ENCODE measurements at regions not wholly inside any gene's neighbourhood (a gene's known extent, or its start where the extent isn't known, plus 50 kb on each side); places are given as distances from the start of the nearest gene placed in this dataset.

DNA sequence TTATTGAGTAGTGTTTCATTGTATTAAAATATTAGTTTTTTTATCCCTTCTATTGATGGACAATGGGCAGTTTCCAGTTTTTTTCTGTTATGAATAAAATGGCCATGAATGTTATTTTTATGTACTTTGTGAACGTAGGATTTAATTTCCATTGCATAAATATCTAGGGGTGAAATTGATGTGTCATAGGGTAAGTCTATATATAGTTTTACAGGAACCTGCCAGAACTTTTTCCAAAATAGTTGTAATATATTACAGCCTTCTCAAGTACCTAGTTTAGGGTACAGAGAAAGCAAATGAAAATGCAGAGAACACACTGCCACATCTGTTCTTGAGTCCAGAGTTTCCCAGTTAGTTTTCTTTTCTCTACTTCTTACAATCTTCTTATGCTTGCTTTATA is 378.6 kb downstream of the MEIS1 start:
- CTCF ChIA-PET: interaction anchor here (0.8 kb wide), 1 partner anchor 235 kb away, joined by 3 read pairs; no protein-coding TSS in a partner anchor
- no peak overlapping the region for H3K4me3 Mint-ChIP-seq (ENCODE audit: unreplicated experiment)
- no peak for DNase-seq (ENCODE audit: unreplicated experiment)

DNA sequence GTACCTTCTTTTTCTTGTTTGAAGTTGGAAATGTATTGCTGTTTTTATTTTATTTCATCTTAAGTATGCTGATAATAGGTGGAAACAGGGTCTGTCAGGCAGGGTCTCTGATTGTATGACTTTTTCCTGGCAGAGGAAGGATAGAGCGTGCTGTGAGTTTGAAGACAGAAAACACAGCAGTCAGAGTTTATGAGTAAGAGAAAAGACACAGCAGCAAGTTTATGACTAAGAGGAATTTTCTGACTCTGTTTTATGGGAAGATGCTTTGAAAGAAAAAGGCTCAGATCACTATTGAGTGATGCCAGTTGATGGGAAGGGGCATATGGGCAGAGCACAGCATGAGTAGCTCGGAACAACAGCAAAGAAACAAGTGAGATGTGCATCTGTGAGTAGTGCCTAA is 379.1 kb downstream of the MEIS1 start:
- no peak overlapping the region for H3K27ac Mint-ChIP-seq (ENCODE audit: low read depth, unreplicated experiment)
- BruUV-seq (replicated peaks): no TSS peak
- H3K4me3 Mint-ChIP-seq (ENCODE audit: unreplicated experiment): no peak overlapping the region
- no peaks in the 10 kb centered on the region for H3K27me3 Mint-ChIP-seq (ENCODE audit: insufficient read depth, unreplicated experiment)
- no peak for DNase-seq (ENCODE audit: unreplicated experiment)
- H3K36me3 Mint-ChIP-seq (ENCODE audit: insufficient read depth, unreplicated experiment): no peaks in the 10 kb centered on the region
- TF ChIP-seq CTCF (IDR thresholded peaks at IDR 0.05; ENCODE audit: unreplicated experiment): no peak
- intact Hi-C loops (cut with micrococcal nuclease): no loop called here
- CTCF ChIA-PET: no interaction called here
- POLR2A ChIA-PET: no interaction called here
- H3K9me3 Mint-ChIP-seq (ENCODE audit: unreplicated experiment): peaks cover 5% of the 10 kb centered on the region
- peaks cover 10% of the 10 kb centered on the region for H3K4me1 Mint-ChIP-seq (ENCODE audit: insufficient read depth, unreplicated experiment)

More for the DNA sequence above, 378.6 kb downstream of the MEIS1 start:
- no TSS peak for BruUV-seq (replicated peaks)
- POLR2A ChIA-PET: interaction anchor here (0.8 kb wide), 1 partner anchor 10 kb away, joined by 3 read pairs; no protein-coding TSS in a partner anchor
- no peak overlapping the region for H3K27ac Mint-ChIP-seq (ENCODE audit: low read depth, unreplicated experiment)
- peaks cover 10% of the 10 kb centered on the region for H3K4me1 Mint-ChIP-seq (ENCODE audit: insufficient read depth, unreplicated experiment)
- H3K9me3 Mint-ChIP-seq (ENCODE audit: unreplicated experiment): no peaks in the 10 kb centered on the region
- no peaks in the 10 kb centered on the region for H3K27me3 Mint-ChIP-seq (ENCODE audit: insufficient read depth, unreplicated experiment)
- intact Hi-C loops (cut with micrococcal nuclease): no loop called here
- H3K36me3 Mint-ChIP-seq (ENCODE audit: insufficient read depth, unreplicated experiment): no peaks in the 10 kb centered on the region
- TF ChIP-seq CTCF (IDR thresholded peaks at IDR 0.05; ENCODE audit: unreplicated experiment): no peak

- H3K36me3 Mint-ChIP-seq (ENCODE audit: insufficient read depth, unreplicated experiment): no peaks in the 10 kb centered on the region
- intact Hi-C loops (cut with micrococcal nuclease): no loop called here
- H3K27me3 Mint-ChIP-seq (ENCODE audit: insufficient read depth, unreplicated experiment): no peaks in the 10 kb centered on the region
- H3K4me3 Mint-ChIP-seq (ENCODE audit: unreplicated experiment): no peak overlapping the region
- peaks cover 2% of the 10 kb centered on the region for H3K4me1 Mint-ChIP-seq (ENCODE audit: insufficient read depth, unreplicated experiment)
- no peak for TF ChIP-seq CTCF (IDR thresholded peaks at IDR 0.05; ENCODE audit: unreplicated experiment)
- H3K27ac Mint-ChIP-seq (ENCODE audit: low read depth, unreplicated experiment): no peak overlapping the region
- POLR2A ChIA-PET: interaction anchor here (0.7 to 1.1 kb wide), 2 partner anchors 15 to 104 kb away, joined by 3 read pairs; no protein-coding TSS in a partner anchor
- CTCF ChIA-PET: interaction anchor here (0.6 kb wide), 1 partner anchor 18 kb away, joined by 3 read pairs; no protein-coding TSS in a partner anchor
- BruUV-seq (replicated peaks): no TSS peak
- peaks cover 9% of the 10 kb centered on the region for H3K9me3 Mint-ChIP-seq (ENCODE audit: unreplicated experiment)
- DNase-seq (ENCODE audit: unreplicated experiment): no peak
Observed at GRCh38 chr2:66814916-66815315, 380.0 kb downstream of the MEIS1 start.

- Mint-ChIP-seq H3K9me3 (ENCODE audit: unreplicated experiment) (peaks cover 9% of the 10 kb centered on the region), H3K27ac (ENCODE audit: low read depth, unreplicated experiment) (no peak overlapping the region), H3K27me3 (ENCODE audit: insufficient read depth, unreplicated experiment) (no peaks in the 10 kb centered on the region), H3K4me1 (ENCODE audit: insufficient read depth, unreplicated experiment) (no peaks in the 10 kb centered on the region), H3K4me3 (ENCODE audit: unreplicated experiment) (no peak overlapping the region), H3K36me3 (ENCODE audit: insufficient read depth, unreplicated experiment) (no peaks in the 10 kb centered on the region)
- DNase-seq (ENCODE audit: unreplicated experiment): no peak
- intact Hi-C loops (cut with micrococcal nuclease): no loop called here
- CTCF ChIA-PET: interaction anchor here (0.5 to 0.6 kb wide), 2 partner anchors 15 to 167 kb away, joined by 3 to 4 read pairs; no protein-coding TSS in a partner anchor
- TF ChIP-seq CTCF (IDR thresholded peaks at IDR 0.05; ENCODE audit: unreplicated experiment): no peak
- POLR2A ChIA-PET: interaction anchor here (0.9 to 1.1 kb wide), 2 partner anchors 16 to 140 kb away, joined by 3 read pairs; no protein-coding TSS in a partner anchor
- BruUV-seq (replicated peaks): no TSS peak
Observed at GRCh38 chr2:66815886-66816285, 381.0 kb downstream of the MEIS1 start.

Measured in MCF 10A (cell line).